Endothelial cell (in vitro differentiated cells): ENCODE measurements at regions not wholly inside any gene's neighbourhood (a gene's known extent, or its start where the extent isn't known, plus 50 kb on each side); places are given as distances from the start of the nearest gene placed in this dataset.
"Not testable (repeated sequence)": the region's sequence is repeated elsewhere in the genome, so short reads cannot be mapped to it uniquely, and the experiment has no call there.

ENCODE experiments used
- DNase-seq: peaks from one replicate; pipeline ENCODE4 v3.0.0; 2021; ENCODE audit warnings: low spot score
- H3K27ac Mint-ChIP-seq: one replicate; pipeline ENCODE4 v1.8.0; 2021; ENCODE audit warnings: mixed read lengths, inconsistent platforms; ENCODE audit not compliant: unreplicated experiment
- H3K27me3 Mint-ChIP-seq: one replicate; pipeline ENCODE4 v1.8.0; 2021; ENCODE audit warnings: mild to moderate bottlenecking, moderate library complexity, mixed read lengths, inconsistent platforms; ENCODE audit not compliant: unreplicated experiment
- H3K36me3 Mint-ChIP-seq: one replicate; pipeline ENCODE4 v1.8.0; 2021; ENCODE audit warnings: mild to moderate bottlenecking, low read depth, mixed read lengths, inconsistent platforms; ENCODE audit not compliant: unreplicated experiment
- H3K4me1 Mint-ChIP-seq: one replicate; pipeline ENCODE4 v1.8.0; 2021; ENCODE audit warnings: mild to moderate bottlenecking, mixed read lengths, inconsistent platforms; ENCODE audit not compliant: unreplicated experiment
- H3K4me3 Mint-ChIP-seq: one replicate; pipeline ENCODE4 v1.8.0; 2021; ENCODE audit warnings: mild to moderate bottlenecking, mixed read lengths, inconsistent platforms; ENCODE audit not compliant: unreplicated experiment
- H3K9me3 Mint-ChIP-seq: one replicate; pipeline ENCODE4 v1.8.0; 2021; ENCODE audit warnings: mixed read lengths, inconsistent platforms; ENCODE audit not compliant: unreplicated experiment
- TF ChIP-seq, protein P1 (sequence below): fragments of 200-600 bp; sonication (generic); IDR thresholded peaks from one replicate; pipeline ENCODE4 v1.5.0; 2021; ENCODE audit warnings: antibody characterized with exemption; ENCODE audit not compliant: unreplicated experiment

DNA sequence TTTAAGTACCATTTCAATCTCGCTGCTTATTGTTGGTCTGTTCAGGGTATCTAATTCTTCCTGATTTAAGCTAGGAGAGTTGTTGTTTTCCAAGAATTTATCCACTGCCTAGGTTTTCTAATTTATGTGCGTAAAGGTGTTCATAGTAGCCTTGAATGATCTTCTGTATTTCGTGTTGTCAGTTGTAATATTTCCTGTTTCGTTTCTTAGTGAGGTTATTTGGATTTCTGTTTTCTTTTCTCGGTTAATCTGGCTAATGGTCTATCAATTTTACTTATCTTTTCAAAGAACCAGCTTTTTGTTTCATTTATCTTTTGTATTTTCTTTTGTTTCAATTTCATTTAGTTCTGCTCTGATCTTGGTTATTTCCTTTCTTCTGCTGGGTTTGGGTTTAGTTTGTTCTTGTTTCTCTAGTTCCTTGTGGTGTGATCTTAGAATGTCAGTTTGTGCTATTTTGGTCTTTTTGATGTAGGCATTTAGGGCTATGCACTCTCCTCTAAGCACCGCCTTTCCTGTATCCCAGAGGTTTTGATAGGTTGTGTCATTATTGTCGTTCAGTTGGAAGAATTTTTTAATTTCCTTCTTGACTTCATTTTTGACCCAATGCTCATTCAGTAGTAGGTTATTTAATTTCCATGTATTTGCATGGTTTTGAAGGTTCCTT, 92.5 kb upstream of the CSRP2 start:
- H3K4me1 Mint-ChIP-seq, result peaks cover 23% of the 10 kb centered on the region
- H3K36me3 Mint-ChIP-seq, H3K9me3 Mint-ChIP-seq, H3K27me3 Mint-ChIP-seq, H3K4me3 Mint-ChIP-seq, H3K27ac Mint-ChIP-seq, DNase-seq: not testable (repeated sequence)

DNA sequence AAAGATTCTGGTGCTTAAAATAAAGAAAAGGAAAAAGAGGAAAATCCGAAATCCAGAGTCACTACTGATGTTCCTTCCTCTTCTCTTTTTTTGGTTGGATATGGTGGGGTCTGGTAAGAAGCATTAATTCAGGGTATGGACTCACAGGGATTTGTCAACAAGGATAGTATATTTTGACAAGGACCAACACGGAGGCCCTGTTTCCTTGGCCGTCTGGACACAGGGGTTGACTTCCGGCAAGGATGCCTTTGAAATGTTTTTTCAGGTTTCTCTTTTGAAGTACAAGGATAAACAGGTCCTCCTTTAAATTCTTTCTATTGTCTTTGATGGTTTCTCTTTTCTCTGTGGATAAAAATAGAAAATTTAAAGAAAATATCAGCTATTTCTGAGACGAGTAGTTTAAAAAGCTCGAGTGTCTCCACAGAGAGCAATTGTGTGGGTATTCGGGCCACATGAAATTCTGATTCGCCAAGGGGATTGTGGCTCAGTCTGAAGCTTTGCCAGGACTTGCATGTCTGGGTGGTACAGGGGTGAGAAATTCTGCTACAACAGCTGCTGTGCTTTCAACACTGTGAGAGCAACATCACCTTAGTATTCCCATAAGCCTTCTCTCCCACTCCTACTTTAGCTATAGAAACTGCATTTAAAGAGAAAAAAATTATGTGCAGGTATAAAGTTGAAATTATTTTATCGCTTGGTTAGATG, 88.5 kb upstream of the CSRP2 start:
- no peaks in the 10 kb centered on the region for H3K9me3 Mint-ChIP-seq
- H3K4me3 Mint-ChIP-seq, result no peak overlapping the region
- no peaks in the 10 kb centered on the region for H3K27me3 Mint-ChIP-seq
- no peaks in the 10 kb centered on the region for H3K36me3 Mint-ChIP-seq
- TF ChIP-seq, protein P1, sequence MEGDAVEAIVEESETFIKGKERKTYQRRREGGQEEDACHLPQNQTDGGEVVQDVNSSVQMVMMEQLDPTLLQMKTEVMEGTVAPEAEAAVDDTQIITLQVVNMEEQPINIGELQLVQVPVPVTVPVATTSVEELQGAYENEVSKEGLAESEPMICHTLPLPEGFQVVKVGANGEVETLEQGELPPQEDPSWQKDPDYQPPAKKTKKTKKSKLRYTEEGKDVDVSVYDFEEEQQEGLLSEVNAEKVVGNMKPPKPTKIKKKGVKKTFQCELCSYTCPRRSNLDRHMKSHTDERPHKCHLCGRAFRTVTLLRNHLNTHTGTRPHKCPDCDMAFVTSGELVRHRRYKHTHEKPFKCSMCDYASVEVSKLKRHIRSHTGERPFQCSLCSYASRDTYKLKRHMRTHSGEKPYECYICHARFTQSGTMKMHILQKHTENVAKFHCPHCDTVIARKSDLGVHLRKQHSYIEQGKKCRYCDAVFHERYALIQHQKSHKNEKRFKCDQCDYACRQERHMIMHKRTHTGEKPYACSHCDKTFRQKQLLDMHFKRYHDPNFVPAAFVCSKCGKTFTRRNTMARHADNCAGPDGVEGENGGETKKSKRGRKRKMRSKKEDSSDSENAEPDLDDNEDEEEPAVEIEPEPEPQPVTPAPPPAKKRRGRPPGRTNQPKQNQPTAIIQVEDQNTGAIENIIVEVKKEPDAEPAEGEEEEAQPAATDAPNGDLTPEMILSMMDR, result no peak
- H3K27ac Mint-ChIP-seq, result peak overlapping the region; percentile 80
- DNase-seq, result peak; percentile 9
- H3K4me1 Mint-ChIP-seq, result peaks cover 27% of the 10 kb centered on the region

GRCh38 chr12:76964784-76965571, 86.2 kb upstream of the CSRP2 start:
- Mint-ChIP-seq H3K4me1 (peaks cover 31% of the 10 kb centered on the region), H3K27me3 (no peaks in the 10 kb centered on the region), H3K9me3 (no peaks in the 10 kb centered on the region), H3K36me3 (no peaks in the 10 kb centered on the region), H3K4me3 (no peak overlapping the region), H3K27ac (no peak overlapping the region)
- TF ChIP-seq, protein P1, result no peak
- no peak for DNase-seq

GRCh38 chr12:76962099-76962498, 83.3 kb upstream of the CSRP2 start:
- Mint-ChIP-seq H3K9me3 (no peaks in the 10 kb centered on the region), H3K27ac (no peak overlapping the region), H3K27me3 (no peaks in the 10 kb centered on the region), H3K4me3 (no peak overlapping the region), H3K36me3 (no peaks in the 10 kb centered on the region), H3K4me1 (peaks cover 20% of the 10 kb centered on the region)
- TF ChIP-seq, protein P1, result no peak
- DNase-seq, result no peak

- TF ChIP-seq, protein P1, result no peak
- Mint-ChIP-seq H3K27ac (no peak overlapping the region), H3K27me3 (no peaks in the 10 kb centered on the region), H3K4me1 (peaks cover 6% of the 10 kb centered on the region), H3K9me3 (no peaks in the 10 kb centered on the region), H3K4me3 (no peak overlapping the region), H3K36me3 (no peaks in the 10 kb centered on the region)
- no peak for DNase-seq
These were observed 78.5 kb upstream of the CSRP2 start for GRCh38 chr12:76957301-76957700.
